ENCODE measurements at regions not wholly inside any gene's neighbourhood (a gene's known extent, or its start where the extent isn't known, plus 50 kb on each side); places are given as distances from the start of the nearest gene placed in this dataset.

DNA sequence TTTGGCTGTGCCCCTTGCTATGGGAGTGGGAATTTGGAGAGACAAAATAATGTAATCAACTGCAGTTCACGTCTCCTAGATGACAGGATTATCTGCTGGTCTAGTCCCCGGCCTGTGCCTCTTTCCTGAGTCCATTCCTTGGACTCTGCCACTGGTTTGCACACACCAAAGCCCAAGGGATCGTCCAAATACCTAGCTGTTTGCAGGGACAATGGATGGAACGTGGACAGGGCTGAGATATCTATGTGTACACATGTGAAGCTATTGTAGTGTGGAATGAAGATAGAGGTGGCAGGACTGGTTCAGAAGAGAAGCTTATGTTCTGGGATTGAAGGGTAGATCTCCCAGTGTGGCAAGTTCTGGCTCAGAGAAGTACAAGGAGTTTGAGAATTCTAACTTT, 198.3 kb upstream of the PITX2 start:
- Histone ChIP-seq H3K4me3 (no peak overlapping the region), H3K27me3 (no peaks in the 10 kb centered on the region), H3K9me3 (no peaks in the 10 kb centered on the region), H3K4me1 (ENCODE audit: insufficient read depth) (no peaks in the 10 kb centered on the region), H3K36me3 (no peaks in the 10 kb centered on the region), H3K27ac (no peak overlapping the region)
- 82 to 87% (median 82%) methylated on average over 4 of the region's 4 CpGs for WGBS, 3 donors
- TF ChIP-seq EP300 (IDR thresholded peaks at IDR 0.05) (no peak), CTCF (IDR thresholded peaks at IDR 0.05) (no peak), POLR2A (IDR thresholded peaks at IDR 0.05) (no peak)
- intact Hi-C loops (cut with DNase I), result no loop called here
- no peak for DNase-seq

DNA sequence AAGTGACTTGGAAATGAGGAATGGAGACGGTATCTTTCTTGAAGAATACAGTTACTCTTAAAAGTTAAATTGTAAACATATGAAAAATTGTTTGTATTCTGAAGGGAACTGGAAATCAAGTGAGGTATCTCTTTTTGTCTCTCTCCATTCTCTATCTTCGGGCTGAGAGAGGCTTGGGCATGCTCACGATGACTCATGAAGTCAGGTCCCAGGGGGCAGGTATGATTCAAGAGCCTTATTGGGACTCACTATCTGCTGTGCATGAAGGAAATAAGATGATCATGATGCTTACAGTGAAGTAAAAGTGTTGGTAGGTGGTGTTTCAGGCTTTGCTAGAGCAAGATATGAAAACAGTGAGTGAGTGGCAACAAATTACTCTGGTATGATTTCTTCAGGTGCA, 200.4 kb upstream of the PITX2 start:
- 81 to 89% (median 82%) methylated on average over 3 of the region's 3 CpGs for WGBS, 3 donors
- no peak overlapping the region for H3K4me3 ChIP-seq
- no peak overlapping the region for H3K27ac ChIP-seq
- DNase-seq, result no peak
- intact Hi-C loops (cut with DNase I), result no loop called here
- H3K4me1 ChIP-seq (ENCODE audit: insufficient read depth), result no peaks in the 10 kb centered on the region
- H3K9me3 ChIP-seq, result no peaks in the 10 kb centered on the region
- TF ChIP-seq CTCF (IDR thresholded peaks at IDR 0.05) (no peak), EP300 (IDR thresholded peaks at IDR 0.05) (no peak), POLR2A (IDR thresholded peaks at IDR 0.05) (no peak)
- H3K27me3 ChIP-seq, result no peaks in the 10 kb centered on the region
- H3K36me3 ChIP-seq, result no peaks in the 10 kb centered on the region

DNA sequence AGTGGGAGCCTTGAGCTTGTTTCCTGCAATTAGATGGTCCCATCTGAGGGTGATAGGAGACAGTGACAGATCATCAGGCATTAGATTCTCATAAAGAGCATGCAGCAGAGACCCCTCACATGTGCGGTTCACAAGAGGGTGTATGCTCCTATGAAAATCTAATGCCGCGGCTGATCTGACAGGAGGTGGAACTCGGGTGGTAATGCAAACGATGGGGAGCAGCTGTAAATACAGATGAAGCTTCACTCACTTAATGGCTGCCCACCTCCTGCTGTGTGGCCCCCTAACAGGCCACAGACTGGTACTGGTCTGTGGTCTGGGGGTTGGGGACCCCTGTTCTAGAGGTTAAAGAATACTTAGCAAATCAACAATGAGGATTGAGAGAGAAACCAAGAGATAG, 201.5 kb upstream of the PITX2 start:
- H3K27me3 ChIP-seq, result no peaks in the 10 kb centered on the region
- H3K27ac ChIP-seq, result no peak overlapping the region
- H3K36me3 ChIP-seq, result no peaks in the 10 kb centered on the region
- H3K9me3 ChIP-seq, result no peaks in the 10 kb centered on the region
- H3K4me3 ChIP-seq, result no peak overlapping the region
- intact Hi-C loops (cut with DNase I), result no loop called here
- H3K4me1 ChIP-seq (ENCODE audit: insufficient read depth), result no peaks in the 10 kb centered on the region
- no peak for DNase-seq
- TF ChIP-seq EP300 (IDR thresholded peaks at IDR 0.05), result no peak
- no peak for TF ChIP-seq POLR2A (IDR thresholded peaks at IDR 0.05)
- no peak for TF ChIP-seq CTCF (IDR thresholded peaks at IDR 0.05)
- WGBS, 3 donors, result 91 to 96% (median 93%) methylated on average over 5 of the region's 5 CpGs

GRCh38 chr4:110826656-110827055, 203.8 kb upstream of the PITX2 start:
- DNase-seq, result no peak
- Histone ChIP-seq H3K36me3 (no peaks in the 10 kb centered on the region), H3K27me3 (no peaks in the 10 kb centered on the region), H3K27ac (no peak overlapping the region), H3K9me3 (no peaks in the 10 kb centered on the region), H3K4me3 (no peak overlapping the region), H3K4me1 (ENCODE audit: insufficient read depth) (no peaks in the 10 kb centered on the region)
- TF ChIP-seq POLR2A (IDR thresholded peaks at IDR 0.05) (no peak), EP300 (IDR thresholded peaks at IDR 0.05) (no peak), CTCF (IDR thresholded peaks at IDR 0.05) (no peak)
- intact Hi-C loops (cut with DNase I), result no loop called here
- WGBS, 3 donors, result 80 to 89% (median 87%) methylated on average over 8 of the region's 8 CpGs

GRCh38 chr4:110830461-110830860, 207.6 kb upstream of the PITX2 start:
- Histone ChIP-seq H3K4me1 (ENCODE audit: insufficient read depth) (no peaks in the 10 kb centered on the region), H3K9me3 (no peaks in the 10 kb centered on the region), H3K27ac (no peak overlapping the region), H3K36me3 (no peaks in the 10 kb centered on the region), H3K27me3 (no peaks in the 10 kb centered on the region), H3K4me3 (no peak overlapping the region)
- DNase-seq, result no peak
- 40 to 61% (median 48%) methylated on average over 2 of the region's 2 CpGs for WGBS, 3 donors
- intact Hi-C loops (cut with DNase I), result no loop called here
- TF ChIP-seq CTCF (IDR thresholded peaks at IDR 0.05) (no peak), EP300 (IDR thresholded peaks at IDR 0.05) (no peak), POLR2A (IDR thresholded peaks at IDR 0.05) (no peak)
